GM19438 (cell line): ENCODE measurements at regions not wholly inside any gene's neighbourhood (a gene's known extent, or its start where the extent isn't known, plus 50 kb on each side); places are given as distances from the start of the nearest gene placed in this dataset.

Experiments used
- ATAC-seq: cut with Tn5 transposase; IDR thresholded peaks from one replicate; pipeline ENCODE4 v1.9.1; 2021; ENCODE audit warnings: low read depth; ENCODE audit not compliant: unreplicated experiment

DNA sequence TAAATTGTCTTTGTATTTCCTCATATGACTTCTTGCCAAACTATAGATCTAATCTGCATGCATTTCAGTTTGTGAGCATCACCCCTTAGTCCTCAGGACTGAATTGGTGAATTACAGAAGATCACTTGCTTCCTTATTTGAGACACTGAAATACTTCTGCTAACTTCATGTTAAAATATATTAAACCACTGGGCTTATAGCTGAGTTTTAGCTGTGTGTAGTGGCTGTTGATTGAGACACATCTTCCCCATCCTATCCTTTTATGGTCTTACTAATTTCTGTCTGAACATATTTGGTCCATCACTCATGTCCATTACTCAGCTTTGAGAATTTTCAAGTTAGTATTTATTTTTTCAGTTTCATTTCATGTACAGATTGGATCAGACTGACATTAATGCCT is 295.9 kb downstream of the PSAT1 start:
- no peak for ATAC-seq

DNA sequence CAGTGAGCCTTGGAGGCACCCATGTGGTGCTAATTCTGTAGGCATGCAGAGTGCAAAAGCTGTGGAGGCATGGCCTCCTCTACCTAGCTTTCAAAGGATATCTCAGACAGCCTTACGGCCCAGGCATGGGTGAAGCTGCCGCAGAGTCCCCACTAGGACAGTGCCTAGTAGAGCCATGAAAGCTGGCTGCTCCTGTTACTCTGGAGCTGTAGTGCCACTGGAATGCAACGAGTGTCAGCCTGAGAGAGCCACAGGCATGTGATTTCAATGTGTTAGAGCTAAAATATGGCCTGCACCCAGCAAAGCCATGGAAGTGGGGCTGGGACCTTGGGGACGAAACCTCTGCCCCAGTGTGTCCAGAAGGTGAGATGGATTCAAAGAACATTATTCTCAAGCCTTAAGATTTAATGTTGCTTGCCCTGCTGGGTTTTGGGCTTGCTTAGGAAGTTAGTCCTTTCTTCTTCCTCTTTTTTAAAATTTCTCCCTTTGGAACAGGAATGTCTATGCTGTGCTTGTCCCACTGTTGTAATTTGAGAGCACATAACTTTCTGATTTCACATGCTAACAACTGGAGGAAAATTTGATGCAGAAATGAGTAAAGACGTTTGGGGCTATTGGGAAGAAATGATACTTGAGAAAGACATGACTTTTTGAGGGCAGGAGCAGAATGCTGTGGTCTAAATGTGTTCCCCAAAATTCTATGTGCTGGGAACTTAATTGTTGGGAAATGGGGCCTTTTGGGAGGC is 298.4 kb downstream of the PSAT1 start:
- no peak for ATAC-seq

DNA sequence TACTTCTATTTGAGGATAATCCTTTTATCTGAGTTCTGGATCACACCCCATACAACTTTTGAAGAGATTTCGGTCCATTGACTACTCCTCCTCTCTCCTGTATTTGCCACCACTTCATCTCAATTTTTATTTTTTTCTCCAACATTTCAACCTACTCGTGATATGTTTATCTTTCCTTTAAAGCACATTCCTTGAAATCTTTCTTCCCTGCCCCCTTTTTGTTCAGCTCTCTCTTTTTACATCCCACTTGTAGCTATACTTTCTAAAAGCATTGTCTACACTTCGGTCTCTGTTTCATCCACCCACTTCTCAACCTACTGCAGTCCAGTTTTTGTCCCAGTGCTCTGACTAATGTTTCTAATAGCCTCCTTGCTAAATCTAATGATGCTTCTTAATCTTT is 299.4 kb downstream of the PSAT1 start:
- no peak for ATAC-seq

DNA sequence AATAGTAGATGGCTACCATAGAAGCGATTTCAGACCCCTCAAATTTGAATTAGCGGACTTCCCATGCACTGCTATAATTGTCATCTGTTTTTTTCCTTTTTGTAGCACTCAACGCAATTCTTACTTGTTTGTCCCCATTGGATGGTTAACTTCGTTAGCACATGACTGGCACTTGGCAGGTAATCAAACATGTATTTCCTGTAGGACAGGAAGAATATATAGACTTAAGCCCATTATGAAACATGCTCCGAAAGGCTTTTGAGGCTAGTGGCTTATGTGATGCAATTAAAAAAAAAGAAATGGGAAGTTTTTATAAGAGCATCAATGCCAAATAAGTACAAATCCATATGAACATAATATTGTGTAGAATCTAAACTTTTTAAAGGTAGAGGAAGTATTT is 301.2 kb downstream of the PSAT1 start:
- no peak for ATAC-seq

DNA sequence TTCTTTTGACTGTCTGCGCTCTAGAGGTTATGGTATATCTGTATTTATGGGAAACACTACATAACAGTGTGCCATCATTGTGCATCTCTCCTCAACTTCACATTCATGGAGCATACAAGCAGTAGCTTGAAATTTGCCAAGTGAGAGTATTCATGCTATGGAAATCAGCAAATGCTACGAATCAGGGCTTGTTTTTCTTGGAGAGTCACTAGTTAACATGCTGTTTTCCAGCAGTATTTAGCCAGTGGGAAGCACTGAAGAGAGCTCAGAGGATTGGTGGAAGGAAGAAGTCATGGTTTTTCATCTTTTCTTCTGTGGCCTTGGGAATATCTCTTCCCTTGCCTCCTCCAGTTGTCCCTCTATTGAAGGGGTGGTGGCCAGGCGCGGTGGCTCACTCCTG is 303.0 kb downstream of the PSAT1 start:
- ATAC-seq, result no peak

DNA sequence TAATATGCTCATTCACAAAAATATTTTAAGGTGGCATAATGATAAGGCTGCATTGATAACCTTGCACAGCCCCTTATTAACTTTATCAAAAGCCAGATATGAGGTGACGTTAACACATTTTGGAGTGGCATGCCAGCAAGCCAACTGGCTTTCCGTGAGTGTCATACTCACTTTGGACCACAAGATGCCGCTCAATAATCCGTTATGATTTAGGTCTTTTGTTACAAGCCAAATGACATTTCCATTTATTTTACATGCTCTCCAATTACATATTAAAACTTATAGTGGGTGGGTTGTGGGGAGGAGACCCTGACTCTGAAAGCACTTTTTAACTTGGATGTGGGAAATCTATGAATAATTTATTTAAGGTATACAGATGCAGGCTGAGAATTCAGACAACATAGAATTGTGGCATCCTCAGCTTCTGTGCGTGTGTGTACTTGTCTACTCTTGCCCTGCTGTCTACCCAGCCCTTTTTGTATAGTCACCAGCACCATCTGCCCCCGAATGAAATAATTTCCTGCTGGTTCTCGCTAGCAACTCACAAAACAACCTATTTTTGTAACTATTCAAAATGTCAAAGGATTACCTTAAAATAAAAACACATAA is 305.1 kb downstream of the PSAT1 start:
- no peak for ATAC-seq

DNA sequence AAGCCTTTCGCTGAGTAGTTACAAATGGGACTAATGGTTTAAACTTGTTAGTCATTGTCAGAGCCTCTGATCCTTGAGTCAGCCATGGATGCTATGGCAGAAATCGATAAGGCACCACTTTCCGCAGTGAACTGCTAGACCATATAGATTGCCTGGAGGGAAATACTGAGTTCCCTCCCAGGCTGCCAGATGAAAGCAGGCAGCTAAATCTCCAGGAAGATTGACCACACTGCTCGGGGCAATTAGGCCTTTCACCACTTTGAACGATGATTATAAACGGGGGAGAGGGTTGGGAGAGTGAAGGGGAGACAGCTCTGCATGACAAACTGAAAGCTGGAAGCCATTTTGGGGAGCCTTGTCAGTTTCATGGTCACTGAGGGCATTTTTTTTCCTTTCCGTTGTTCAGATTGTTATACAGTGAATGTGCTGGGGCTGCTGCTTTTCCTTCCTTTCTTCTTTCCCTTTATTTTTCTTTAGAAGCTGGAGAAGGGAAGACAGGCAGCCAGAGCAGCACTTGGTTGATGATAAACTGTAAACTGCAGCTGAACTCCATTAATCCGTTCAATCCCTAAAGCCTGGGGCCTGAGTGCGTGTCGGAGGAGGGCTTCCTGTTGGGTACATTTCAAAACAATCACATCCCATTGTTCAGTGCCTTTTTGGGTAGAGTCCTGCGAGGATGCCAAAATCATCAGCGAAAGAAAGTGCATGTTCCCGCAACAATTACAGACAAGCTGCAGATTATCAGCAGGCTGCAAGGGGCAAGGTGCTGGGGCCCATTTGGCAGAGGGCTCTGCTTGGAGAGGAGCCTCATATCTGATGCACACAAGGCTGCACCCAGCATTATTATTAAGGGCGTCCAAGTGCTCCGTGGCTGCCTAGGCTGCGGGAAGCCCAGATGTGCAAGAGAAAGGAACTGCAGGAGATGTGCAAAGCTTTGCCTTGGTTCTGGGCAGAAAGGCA is 308.4 kb downstream of the PSAT1 start:
- ATAC-seq, result no peak

DNA sequence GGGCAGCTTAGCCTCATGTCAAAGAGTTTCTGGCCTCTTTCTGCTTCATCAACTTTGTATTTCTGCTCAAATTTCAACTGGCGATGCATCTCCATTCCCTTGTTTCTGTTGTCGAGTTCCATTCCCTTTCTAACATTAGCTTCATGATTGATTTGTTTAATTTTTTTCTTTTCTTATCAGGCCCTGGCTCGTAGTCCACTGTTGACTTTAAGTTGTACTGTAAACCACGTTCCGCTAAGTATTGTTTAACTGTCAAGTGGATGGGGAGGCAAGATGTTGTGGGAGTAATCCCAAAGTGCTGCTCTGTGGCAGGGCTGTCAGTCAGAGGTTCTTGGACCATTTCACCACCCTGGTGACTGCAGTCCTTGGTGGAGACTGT is 309.1 kb downstream of the PSAT1 start:
- ATAC-seq, result no peak

DNA sequence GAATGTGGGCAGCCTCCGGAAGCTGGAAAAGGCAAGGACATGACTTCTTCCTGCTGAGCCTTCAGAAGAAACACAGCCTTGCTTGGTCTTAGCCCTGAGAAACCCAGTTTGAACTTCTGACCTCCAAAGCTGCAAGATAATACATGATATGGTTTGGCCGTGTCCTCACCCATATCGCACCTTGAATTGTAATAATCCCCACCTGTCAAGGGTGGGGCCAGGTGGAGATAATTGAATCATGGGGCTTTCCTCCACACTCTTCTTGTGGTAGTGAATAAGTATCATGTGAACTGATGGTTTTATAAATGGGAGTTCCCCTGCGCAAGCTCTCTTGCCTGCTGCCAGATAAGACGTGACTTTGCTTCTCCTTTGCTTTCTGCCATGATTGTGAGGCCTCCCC is 310.9 kb downstream of the PSAT1 start:
- ATAC-seq, result no peak

DNA sequence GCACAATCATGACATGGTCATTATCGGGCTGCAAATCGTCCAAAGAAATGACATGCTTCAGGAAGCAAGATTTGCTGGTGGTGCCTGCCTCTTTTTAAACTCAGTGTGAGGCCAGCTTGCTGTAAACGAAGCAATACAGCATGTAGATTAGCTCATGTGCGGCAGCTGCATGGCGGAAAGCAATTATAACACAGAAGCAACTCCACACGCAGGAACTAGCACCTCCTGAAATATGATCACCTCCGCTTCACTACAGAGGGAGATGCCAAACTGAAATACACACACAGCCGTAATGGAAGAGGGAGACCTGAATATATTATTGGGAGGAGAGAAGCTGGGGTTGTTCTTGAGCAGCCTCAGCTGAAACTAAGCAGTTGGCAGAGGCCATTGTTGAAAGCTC is 312.5 kb downstream of the PSAT1 start:
- ATAC-seq, result no peak

DNA sequence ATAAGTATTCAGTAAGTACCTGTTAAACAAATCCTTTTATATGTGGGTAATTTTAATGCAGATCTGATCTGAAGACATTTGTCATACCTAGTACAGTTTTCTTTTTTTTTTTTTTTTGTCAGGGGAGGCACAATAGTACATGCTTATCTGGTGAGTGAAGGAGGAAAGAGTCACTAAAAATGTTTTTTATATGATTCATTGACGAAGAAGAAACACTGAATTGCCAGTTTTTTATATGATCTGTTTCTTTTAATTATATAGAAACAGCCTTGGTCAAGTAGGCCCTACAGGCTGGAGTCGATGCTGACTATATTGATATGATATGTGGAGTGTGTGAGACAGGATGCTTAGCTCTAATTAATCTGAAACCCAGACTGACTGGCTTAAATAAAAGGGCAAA is 315.2 kb downstream of the PSAT1 start:
- no peak for ATAC-seq

DNA sequence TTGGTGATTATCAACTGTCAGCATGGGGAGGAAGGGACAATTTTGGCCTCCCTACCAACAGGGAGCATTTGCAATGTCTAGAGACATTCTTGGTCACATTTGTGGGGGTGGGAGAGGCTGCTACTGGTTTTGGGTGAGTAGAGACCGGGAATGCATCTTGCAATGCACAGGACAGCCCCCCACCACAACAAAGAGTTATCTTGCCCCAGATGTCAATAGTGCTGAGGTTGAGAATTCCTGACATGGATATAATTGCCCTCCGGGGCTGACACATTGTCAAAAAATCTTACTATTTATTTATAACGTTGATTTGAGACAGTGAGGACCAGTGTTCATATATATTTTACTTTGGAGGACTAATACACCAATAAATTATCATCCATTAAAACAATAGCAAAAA is 316.1 kb downstream of the PSAT1 start:
- no peak for ATAC-seq

DNA sequence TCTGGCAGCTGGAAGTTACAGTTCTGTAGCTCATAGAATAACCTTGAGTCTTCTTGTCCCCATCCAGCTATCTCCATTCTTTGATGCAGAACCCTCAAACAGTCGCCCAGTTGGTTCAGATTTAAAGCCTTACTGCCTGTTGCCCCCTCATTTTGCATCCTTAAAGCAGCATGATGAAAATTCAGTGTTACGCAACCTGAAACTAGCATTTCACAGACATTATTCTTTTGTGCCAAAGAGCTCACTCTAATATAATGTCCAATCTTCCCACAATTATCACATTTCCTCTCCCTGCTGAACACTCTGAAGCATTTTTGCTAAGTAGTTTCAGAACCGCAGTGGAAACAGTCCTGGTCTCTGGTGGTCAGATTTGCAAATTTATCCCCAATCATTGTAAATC is 318.0 kb downstream of the PSAT1 start:
- no peak for ATAC-seq

DNA sequence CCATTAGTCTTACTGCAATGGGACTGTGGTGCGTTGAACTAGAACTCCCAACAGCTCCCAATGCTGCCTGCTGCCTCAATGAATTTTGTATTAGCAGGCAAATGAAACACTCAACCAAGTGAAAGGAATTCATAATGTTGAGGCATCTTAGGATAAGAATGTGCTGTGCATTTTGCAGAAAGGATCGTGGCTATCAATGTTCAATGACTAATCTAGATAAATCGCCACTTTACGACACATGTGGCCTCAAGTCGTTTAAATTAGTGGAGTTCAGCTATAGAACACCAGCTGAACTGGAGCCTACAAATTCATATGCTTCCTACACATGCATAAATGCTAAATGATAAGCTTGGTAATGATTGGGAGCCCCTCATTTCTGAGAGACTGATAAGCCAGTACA is 318.4 kb downstream of the PSAT1 start:
- ATAC-seq, result no peak

DNA sequence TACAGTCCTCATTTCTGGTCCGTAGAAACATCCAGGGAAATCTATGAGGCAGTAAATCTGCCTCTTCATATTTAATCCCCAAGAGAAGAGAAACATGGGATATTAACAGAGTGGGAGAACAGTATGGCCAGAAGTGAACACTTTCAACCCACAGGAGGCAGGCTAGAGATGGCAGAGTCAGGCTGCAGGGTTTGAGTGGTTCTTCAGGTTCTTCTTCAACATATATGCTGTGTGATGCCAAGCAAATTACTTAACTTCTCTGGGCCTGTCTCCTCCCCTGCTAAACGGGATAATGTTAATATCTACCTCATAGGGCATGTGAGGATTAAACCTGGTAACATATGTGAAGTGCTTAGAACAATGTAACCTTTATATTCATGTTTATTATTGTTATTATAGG is 321.8 kb downstream of the PSAT1 start:
- no peak for ATAC-seq

DNA sequence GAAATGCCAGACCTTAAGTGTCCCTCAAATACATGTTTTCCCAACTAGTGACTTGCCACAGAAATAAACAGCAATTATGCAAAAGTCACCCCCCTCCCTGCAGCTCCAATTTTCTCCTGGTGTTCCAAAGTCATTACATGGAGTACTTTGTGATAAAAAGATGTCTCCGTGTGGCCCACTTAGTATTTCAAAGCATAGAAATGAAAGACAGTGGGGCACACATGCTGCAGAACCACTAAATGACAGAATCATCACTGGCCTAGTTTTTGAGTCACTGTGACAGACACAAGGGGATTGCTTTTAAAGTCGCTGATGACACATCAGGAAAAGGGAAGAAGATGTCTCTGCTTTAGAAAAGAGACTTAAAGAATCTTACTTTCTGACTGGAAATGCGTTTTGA is 323.4 kb downstream of the PSAT1 start:
- ATAC-seq, result no peak

DNA sequence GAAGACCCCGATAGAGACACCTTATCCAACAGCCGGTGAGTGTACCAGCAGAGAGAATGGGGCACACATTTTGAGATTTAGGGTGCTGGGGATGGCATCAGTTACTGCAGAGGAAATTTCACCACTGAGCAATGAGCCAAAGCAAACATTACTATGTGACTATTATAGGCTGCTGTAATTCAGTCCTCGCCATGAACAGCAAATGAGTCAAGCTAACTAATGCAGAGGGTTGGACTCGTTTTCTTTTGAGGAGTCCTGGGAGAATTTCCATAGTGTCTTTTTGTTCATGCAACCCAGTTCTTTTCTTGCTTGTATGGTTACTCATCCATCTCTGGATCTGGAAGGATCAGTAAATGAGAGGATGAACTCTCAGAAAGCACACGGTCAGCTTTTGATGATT is 323.8 kb downstream of the PSAT1 start:
- no peak for ATAC-seq

DNA sequence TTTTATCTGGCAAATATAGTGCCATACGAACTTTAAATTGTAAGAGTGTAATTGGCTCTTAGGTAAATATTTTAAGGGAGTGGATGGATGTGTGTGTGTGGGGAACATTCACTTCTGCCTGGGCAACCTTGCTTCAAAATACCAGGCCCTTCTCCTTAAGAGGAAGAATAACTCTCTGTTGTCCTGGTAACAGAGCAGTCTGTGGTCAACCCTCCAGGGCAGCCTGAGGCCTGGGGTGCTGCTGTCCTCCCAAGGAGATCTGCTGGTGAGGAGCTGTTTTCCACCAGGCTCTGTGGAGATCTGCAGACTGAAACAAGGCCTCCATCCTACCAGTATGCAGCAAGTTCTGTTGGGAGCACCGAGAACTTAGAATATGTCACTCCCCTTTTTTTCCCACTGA is 325.2 kb downstream of the PSAT1 start:
- no peak for ATAC-seq

DNA sequence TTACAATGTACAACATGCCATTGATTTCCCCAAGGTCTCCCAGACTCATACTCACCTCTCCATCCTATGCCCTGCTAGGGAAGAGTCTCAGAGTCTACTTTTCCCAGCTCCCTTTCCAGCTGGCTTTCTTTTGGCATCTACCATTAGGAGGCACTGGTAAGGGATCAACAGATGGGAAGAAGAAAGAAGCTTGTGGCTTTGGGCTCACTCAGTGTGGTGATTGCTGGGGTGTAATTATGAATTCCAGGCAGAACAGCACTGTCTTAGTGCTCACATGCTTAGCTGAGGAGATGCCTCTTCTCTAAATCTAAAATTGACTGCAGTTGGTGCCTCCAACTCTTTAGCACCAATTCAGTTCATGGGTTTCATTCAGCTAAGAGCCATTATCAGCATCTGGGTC is 330.0 kb downstream of the PSAT1 start:
- ATAC-seq, result no peak

DNA sequence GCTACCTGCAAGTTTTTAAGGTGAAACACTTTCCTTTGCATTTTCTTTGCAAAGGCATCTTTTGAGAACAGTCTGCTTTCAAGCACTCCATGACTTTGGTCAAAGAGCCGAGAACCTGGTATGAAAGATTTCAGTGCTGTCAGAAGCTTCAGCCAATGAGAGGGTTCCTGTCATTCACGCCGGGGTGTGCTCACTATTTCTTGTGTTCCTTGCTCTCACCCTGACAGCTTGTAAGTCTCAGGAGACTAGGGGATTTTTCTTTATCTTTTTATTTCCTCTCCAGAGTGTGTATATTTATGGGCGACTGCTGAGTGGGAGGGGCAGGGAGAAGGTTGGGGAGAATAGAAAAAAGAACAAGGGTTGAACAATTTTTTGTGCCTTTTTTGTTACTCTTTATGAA is 334.0 kb downstream of the PSAT1 start:
- ATAC-seq, result no peak

DNA sequence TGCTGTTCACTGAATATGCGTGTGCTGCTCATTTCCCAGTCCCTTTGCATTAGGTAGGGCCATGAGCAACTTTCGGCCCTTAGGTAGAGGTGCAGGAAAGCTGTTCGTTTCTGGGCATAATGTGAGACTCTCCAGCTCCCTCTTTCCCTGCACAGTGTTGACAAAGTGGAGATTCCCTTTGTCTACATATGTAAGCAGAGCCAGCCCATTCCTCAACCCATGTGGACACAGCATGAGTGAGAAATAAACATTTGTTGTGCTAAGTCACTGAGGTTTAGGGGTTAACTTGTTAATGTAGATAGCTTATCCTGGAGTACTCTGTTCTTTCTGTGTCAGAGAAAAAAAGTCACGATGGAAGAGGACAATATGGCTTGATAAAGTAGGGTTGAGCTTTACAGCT is 343.8 kb downstream of the PSAT1 start:
- no peak for ATAC-seq

DNA sequence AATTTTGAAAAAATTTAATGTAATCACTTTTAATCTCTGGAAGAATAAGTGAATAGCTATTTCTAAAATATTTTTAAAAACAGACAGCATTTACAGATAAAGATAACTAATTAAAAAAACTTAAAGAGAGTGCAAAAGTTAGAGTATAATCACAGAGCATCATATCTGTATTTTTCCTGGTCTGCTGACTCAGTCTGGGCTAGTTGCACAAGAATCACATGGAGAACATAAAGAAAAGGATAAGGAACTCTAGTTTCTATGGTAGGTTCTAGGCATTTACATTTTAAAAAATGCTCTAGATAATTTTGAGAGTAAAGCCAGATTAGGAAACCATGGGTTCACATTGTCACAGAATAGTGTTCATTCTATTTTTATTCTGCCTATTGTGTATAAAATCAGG is 347.4 kb downstream of the PSAT1 start:
- no peak for ATAC-seq
